SK-N-SH treated with all-trans-retinoic acid at 6 μM for 48 hours (cell line): ENCODE measurements at regions not wholly inside any gene's neighbourhood (a gene's known extent, or its start where the extent isn't known, plus 50 kb on each side); places are given as distances from the start of the nearest gene placed in this dataset.

Source experiments
- GLIS3 ChIP-seq: fragments of 250-450 bp; sonication (Bioruptor Pico); IDR thresholded peaks from 2 replicates; pipeline ENCODE4 v1.5.0; 2020; ENCODE audit warnings: mild to moderate bottlenecking, moderate library complexity
- PATZ1 ChIP-seq: fragments of 250-450 bp; sonication (Bioruptor Pico); IDR thresholded peaks from 2 replicates; pipeline ENCODE4 v1.8.0; 2020; ENCODE audit warnings: mild to moderate bottlenecking, moderate library complexity, borderline replicate concordance
- POU6F1 ChIP-seq: fragments of 250-450 bp; sonication (Bioruptor Pico); IDR thresholded peaks from 2 replicates; pipeline ENCODE4 v1.8.0; 2021; ENCODE audit warnings: low read depth, mild to moderate bottlenecking, moderate library complexity, borderline replicate concordance
- RARB ChIP-seq: fragments of 250-450 bp; sonication (Bioruptor Pico); IDR thresholded peaks from 2 replicates; pipeline ENCODE4 v1.8.0; 2021; ENCODE audit warnings: mild to moderate bottlenecking, moderate library complexity
- TSHZ2 ChIP-seq: fragments of 250-450 bp; sonication (Bioruptor Pico); IDR thresholded peaks from 2 replicates; pipeline ENCODE4 v1.5.0; 2020; ENCODE audit warnings: mild to moderate bottlenecking, moderate library complexity
- ZFP3 ChIP-seq: fragments of 250-450 bp; sonication (Bioruptor Pico); IDR thresholded peaks from 2 replicates; pipeline ENCODE4 v1.5.0; 2020; ENCODE audit warnings: mild to moderate bottlenecking, moderate library complexity

GRCh38 chr3:43921056-43921648, 230.4 kb downstream of the ABHD5 start:
- TF ChIP-seq TSHZ2 (CRISPR knock-in tag) = no peak
- no peak for TF ChIP-seq ZFP3
- no peak for TF ChIP-seq PATZ1 (CRISPR knock-in tag)
- no peak for TF ChIP-seq RARB
- TF ChIP-seq GLIS3 = no peak
- no peak for TF ChIP-seq POU6F1 (CRISPR knock-in tag)
